GM18511 (cell line): ENCODE measurements at regions not wholly inside any gene's neighbourhood (a gene's known extent, or its start where the extent isn't known, plus 50 kb on each side); places are given as distances from the start of the nearest gene placed in this dataset.
"Not testable (repeated sequence)": the region's sequence is repeated elsewhere in the genome, so short reads cannot be mapped to it uniquely, and the experiment has no call there.

ENCODE experiments used
- ATAC-seq: cut with Tn5 transposase; IDR thresholded peaks from one replicate; pipeline ENCODE4 v1.9.1; 2021; ENCODE audit warnings: mild to moderate bottlenecking, moderate library complexity; ENCODE audit not compliant: unreplicated experiment

DNA sequence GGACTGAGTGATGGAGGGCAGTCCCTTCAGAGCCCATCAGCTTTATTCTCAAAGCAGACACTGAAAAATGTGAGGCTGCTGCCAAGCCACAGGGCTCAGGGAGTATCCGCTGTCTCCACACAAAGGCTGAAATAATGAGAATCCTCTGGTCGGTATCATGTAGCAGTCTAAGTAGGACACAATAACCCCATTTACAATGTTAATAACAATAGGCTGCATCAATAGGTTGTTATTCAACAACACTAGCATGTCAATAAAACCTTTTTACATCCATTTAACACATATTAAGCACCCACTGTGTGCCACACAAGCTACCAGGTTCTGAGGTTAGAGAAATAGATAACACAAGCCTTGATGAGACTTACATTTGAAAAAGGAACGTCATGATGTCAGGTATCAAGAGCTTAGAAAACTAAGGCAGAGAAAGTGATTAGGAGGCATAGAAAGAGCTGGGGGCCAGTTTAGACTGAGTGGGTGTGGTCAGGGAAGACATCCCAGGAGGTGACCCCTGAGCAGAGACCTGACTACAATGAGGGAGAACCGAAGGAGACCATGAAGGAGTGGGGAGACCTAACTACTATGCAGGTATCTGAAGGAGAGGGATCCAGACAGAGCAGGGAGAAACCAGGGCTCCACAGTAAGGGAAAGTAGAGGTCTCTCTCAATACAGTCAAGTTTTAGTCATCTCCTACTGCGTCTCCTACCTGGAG is 140.1 kb upstream of the GRIA1 start:
- ATAC-seq, result no peak

DNA sequence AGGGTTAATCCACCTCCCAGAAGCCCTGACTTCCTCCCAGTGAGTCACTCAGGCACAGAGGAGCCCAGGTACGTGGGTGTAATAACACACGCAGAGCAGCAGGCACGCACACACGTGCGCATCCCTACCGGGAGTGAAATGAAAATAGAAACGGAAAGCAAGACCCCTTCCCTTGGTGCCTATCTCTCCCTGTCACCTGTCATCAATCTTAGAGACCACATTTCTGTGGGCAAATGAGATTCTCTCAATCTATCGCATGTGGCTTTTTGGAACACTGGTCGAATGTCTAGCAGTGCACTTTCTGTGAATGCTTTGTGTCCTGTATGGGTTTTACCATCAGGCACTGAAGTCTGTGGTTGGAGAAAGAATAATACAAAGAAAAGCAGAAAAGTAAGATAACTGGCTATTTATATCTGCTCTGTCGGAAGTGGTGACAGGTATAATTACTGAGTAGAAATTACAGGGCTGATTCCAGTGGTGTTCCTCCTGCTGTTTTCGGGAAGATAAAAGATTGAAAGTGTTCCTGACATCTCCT is 137.7 kb upstream of the GRIA1 start:
- ATAC-seq, result peak; percentile 81

DNA sequence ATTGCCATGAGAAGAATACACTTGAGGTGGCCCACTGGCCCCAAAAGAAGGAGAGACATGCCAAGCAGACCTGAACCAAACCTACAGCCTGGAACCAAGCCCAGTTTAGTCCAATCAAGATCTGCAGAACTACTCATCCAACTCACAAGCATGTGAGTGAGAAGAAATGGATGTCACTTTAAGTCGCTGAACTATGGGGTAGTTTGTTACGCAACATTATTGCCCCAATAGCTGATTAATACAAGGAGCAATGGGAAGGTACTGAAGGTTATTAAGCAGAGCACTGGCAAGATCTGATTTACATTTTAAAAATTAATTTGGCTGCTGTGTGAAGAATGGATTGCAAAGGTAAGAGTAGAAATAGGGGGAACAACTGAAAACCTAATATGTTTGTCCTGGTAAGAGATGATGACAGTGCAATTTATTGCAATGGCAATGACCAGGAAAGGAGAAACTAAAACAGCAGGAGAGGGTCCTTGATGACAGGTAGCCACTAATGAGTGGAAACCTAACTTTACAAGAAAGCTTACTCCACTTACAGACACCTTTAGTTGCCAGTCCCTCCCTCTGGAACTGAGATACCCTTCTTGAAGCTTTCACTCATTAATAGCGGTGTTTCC is 132.9 kb upstream of the GRIA1 start:
- ATAC-seq, result no peak

DNA sequence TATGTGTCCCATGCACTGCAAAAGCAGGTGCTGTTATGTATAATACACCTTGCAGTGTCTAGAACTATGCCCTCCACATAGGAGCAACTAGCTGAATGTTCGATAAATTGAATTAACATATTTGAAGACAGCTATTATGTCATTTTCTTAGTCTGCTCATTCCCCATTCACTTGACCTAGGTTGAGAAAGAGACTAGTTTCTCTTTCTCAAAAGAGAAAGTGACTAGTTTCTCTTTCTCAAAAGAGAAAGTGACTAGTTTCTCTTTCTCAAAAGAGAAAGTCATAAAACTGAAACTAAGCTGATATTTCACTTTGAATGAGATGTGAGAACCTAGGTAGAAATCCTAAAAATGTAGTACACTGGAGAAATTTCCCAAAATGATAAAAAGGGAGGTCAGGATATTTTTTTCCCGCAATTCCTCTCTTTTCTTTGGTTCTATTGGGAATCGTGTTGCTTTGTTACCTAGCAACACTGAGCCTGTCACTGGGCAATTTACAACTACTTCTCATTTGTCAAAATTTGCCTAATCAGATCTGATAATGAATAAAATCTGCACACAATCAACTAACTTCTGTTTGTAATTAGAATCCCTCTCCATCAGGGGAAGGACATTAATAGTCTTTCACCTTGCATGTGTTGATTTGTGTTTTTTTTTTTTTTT is 132.0 kb upstream of the GRIA1 start:
- peak; percentile 91 for ATAC-seq

DNA sequence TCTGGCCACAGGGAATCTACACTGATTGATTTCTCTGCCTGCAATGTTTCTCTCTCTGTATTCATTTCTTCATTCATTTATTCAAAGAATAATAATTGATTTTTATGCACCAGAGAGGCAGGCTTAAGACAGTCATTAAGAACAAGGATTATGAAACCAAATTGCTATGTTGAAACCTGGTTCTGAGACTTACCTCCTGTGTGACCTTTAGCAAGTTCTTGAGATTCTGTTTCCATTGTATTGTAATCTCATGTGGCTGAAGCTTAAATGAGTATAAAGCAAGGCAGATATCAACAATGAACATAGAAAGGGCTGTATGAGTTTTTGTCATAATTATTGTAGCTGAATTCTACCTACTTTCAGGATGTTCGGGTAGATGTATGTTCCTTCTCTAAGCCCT is 129.6 kb upstream of the GRIA1 start:
- no peak for ATAC-seq

DNA sequence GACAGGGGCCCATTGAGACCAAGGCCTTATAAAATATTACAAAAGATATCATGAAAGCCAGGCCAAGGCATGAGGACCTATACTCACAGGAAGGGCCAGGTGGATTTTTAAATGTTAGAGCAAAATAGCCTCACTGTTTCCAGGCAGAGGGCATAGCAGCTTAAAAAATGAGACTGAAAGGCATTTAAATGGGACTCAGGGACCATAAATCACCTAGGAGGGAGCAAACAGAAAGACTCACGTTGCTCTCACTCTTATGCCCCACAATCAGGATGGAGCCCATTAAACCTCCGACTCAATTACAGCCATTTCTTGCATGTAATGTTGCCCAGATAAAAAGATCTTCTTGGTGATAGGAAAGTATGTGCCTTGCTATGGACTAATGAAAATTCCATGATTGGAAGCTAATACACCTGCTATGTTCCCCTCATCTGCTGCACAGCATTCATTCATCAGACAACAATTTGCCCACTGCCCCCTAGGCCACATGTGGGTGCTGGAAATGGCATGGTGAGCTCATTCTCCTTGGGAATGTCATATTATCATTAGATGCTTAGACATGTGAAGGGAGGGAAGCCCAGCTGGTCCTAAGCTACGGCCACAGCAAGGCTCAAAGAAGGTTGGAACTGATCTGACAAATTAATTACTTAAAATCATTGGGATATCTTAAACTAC is 128.6 kb upstream of the GRIA1 start:
- no peak for ATAC-seq

DNA sequence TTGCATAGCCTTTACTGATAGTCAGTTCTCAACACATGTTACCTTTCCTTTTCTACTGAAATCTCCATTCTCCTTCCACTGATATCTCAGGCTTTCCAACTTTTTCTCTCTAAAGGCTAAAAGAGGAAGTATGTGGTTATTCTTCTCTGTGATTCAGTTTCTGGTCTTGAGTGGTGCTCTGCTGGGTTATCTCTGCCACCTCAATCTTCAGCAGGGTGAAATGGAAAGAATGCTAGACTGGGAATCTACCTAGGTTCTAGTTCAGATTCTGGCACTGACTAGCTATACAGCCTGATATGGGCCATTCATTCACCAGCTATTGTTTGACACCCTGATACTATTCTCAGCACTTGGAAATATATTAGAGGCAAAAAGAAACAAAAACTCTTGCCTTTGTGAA is 124.9 kb upstream of the GRIA1 start:
- ATAC-seq, result peak; percentile 77

DNA sequence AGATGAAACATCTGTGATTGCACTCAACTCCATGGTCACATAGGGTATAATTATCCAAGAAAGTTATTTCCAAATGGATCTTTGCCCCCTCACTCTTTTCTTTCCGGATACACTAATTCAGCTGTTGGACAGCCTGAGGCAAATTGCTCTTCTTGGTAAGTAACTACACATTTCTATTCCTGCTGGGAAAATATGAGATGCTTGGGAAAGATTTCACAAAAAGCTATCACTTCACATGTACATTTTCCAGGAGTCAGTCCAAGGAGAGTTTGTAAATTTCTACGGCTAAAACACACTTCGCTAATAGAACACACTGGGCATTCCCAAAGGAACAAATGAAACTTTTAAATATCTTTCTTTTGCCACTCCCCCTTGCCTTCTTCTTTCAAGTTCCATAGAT is 123.0 kb upstream of the GRIA1 start:
- ATAC-seq, result no peak

DNA sequence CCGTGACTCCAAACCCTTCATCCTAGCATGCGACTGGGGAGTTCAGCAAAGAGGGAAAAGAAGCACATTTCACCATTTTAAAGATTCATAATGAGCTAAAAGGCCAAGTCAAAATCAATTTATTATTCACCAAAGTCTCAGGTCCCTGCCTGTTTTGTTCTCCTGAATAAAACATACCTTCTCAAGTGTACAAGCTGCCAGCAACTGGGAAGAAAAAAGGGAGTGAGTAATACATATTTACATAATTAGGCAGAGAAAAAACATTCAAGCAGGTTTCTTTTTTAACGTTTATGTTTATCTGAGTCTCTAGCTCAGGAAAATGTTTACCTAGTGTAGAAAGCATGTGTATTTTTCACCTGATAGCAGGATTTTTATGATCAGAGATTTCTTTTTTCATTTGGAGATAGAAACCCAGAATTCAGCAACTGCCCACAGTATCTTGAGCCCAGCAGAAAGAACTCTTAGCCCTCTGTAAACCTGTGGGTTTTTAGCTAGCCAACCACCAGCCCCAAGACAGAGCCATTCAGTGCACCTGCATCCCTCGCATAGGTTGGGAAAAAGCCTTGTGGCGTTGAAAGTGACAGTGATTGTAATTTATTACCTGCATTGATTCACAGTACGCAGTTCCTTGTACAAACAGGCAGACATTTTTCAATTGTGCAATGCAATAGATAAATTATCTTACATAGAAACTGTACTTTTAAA is 117.9 kb upstream of the GRIA1 start:
- no peak for ATAC-seq

DNA sequence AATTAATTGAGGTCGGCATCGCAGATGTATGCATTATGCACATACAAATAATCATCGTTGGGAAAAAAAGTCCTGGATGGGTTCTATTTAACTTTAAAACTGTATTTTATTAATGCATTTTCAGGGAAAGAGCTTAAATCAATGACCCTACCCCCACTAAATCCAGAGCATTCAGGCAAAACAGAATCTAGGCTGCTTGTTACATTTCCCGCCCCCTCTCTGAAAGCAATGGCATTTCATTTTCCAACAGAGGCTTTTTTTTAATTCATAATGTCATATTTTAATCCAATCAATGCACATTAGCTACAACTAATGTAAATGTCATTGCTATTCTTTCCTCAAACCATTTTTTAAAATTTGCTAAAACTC is 117.4 kb upstream of the GRIA1 start:
- ATAC-seq, result no peak

DNA sequence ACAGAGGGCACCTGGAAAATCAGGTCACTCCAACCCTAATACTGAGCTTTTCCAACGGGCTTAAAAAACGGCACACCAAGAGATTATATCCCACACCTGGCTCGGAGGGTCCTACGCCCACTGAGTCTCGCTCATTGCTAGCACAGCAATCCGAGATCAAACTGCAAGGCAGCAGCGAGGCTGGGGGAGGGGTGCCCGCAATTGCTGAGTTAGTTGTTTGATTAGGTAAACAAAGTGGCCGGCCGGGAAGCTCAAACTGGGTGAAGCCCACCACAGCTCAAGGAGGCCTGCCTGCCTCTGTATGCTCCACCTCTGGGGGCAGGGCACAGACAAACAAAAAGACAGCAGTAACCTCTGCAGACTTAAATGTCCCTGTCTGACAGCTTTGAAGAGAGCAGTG is 108.8 kb upstream of the GRIA1 start:
- ATAC-seq, result not testable (repeated sequence)

DNA sequence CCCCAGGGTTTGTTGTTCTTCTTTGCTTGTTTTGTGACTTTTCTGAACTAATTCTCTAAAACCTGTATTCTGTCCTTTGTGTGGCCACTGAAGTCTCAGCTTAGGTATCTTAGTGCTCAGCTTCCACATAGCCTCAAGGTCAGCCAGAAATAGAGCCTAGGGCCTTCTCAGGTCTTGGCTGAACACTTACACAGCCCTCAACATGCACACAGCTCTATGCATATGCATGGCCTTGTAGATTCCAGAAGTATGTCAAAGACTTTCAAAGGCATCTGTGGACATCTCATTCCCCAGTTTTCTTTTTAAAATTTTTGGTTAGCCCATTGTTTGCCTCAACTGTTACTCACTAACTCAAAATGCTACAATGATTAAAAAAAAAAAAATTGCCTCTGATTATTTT is 99.9 kb upstream of the GRIA1 start:
- no peak for ATAC-seq

DNA sequence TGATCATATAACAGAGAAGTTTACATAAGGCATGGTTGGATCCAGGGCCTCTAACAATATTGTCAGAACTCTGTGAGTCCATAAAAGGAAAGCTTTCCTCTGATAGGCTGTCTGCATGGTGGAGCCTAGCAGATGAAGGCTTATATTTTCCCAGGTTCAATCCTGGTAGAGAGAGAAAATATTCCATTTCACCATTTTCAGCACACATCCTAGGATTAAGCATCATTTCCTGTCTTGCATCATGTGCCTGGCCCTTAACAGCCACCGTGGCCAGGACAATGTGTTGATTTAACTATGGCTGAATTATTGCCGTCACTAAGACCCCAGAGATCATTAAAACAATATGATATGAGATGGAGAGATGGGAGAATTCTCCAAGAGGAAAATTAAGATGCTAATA is 90.9 kb upstream of the GRIA1 start:
- ATAC-seq, result no peak

DNA sequence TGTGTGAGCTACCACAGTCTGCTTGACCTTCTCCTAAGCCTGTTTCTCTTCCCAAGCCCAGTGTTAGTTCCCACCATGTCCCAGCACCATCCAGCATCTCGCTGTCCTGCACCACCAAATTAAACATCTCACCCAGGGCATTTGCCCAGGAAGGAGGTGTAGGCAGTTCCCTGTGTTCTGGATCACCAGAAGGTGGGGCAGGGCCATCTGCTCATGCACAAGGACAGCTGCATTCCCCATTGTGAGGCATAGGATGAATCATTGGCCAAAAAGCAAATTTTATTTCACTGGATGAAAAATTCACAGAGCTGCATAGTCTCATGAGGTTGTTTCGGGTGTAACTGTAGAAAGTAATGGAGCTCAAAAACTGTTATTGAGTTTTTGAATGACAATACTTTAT is 89.5 kb upstream of the GRIA1 start:
- no peak for ATAC-seq

DNA sequence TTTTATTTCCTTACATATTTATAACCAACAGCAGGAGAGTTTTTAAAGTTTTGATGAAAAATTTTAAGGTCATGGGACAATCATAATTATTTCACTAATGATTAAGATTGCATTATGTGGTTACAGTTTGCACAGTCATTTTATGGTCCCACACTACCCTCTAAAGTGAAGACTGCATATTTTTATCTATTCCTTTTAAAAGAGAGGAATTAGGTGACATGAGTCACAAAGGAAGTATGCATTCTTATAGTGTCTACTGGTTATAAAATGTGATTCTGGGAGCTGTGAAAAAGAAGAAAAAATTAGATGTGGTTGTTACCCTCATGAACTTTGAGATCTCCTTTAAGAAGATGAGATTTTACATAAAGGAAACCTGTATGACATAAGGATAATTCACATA is 87.9 kb upstream of the GRIA1 start:
- no peak for ATAC-seq

DNA sequence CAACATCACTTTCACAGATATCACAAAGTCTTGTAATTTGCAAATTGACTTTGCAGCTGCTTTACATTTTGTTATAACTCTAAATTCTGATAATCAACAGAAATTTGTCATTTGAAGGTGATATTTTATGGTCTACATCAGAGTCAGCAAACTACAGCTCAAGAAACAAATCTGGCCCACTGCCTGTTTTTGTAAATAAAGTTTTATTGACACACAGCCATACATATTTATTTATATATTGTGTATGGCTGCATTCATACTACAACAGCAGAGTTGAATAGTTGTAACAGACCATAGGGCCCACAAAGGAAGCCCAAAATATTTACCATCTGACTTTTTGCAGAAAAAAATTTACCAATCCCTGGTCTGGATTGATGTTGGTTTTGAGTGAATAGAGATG is 87.0 kb upstream of the GRIA1 start:
- no peak for ATAC-seq

DNA sequence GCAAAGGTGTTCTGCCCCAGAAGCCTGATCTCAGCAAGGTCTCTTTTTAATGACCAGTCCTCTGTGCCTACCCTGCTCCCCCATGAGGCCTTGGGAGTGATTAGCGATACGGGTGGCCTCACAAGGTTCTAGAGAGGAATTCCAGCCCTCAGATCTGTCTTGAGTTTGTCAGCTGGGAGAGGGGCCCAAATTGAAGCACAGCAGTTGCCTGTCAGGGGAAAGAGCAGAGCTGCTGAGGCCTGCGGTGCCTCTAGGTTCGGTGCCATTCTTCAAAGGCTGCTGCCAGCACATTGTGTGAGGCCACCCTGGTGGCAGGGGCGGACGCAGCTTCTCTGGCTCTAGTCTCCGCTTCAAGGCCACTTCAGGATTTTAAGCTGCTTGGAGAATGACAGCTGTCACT is 85.7 kb upstream of the GRIA1 start:
- ATAC-seq, result no peak

DNA sequence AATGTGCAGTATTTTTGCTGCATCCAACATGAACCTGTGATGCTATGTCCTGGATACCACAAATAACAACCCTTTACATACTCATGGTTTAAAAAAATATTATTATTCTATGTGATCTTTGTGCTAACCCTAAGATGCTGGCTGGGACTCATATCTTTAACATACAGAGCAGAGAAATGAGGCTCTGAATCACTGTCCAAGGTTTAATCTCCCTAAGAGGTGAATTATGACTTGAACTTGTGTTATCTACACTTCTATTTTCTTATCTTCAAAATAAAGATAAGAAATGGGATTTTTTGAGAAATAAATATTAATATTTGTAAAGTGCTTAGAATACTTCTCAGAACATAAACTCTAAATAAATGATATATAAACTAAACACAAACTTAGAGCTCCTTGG is 68.8 kb upstream of the GRIA1 start:
- ATAC-seq, result no peak

DNA sequence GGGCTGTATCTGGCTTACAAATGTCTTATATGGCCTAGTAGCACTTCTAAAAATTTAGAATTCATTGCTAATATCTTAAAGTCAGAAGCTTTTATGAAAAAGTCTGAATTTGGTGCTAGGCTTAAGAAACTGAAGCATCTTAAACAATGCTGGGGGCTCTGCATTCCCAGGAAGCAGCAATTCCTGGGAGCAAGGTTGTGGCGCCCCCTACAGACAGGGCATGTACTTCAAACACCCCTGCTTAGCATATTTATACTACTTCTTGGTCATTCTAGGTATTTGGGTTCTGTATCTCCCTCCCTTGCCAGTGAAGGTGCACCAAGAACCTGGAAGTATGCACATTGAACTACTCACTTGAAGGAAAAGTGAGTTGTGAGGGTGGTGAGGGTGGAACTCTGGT is 64.6 kb upstream of the GRIA1 start:
- ATAC-seq, result no peak

DNA sequence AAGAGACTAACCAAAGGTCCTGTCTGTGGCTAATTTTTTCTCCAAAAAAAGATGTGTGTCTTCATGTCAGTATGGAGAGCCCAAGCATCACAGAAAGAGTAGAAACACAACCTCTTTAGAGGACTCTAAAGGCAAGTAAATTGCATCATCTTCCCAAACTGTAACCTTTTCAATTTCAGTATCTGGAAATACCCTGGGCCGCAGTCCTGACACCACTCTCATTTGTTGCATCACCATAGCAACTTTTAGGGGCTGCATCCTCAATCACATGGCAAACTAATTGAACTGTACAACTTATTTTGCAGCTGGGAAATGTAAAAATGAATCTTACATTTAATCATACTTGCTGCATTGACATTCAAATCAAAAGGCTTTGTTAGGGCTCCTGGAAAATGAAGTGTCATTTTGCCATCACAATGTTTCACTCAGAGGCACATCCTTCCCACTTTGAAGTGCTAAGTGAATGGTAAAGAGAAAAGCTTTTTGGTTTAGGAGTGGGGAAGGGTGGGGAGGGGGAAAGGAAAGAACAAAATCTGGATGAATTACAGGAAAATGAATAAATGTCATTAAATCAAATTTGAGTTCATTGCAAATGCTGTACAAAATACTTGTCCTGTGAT is 60.6 kb upstream of the GRIA1 start:
- ATAC-seq, result peak; percentile 84

DNA sequence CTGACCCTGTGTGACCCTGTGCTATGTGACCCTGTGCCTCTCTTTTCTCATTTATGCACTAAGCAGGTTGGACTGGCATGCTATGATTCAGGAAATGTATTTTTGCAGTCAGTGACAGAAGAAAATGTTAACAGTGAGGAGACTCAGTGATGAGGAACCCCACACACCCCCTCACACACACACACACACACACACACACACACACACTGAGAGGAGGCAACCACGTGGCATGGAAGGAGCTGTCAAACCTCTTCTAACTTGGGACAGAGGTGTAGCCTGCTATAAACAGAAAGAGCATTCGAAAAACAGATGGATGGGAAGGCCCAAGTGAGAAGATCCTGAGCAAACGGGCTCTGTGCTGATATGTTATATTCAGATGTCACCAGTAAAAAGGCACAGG is 57.9 kb upstream of the GRIA1 start:
- ATAC-seq, result no peak
